ENCODE measurements at regions not wholly inside any gene's neighbourhood (a gene's known extent, or its start where the extent isn't known, plus 50 kb on each side); places are given as distances from the start of the nearest gene placed in this dataset.

- Mint-ChIP-seq H3K27ac (no peak overlapping the region), H3K4me3 (no peak overlapping the region), H3K4me1 (ENCODE audit: unreplicated experiment) (peaks cover 15% of the 10 kb centered on the region), H3K27me3 (peaks cover 3% of the 10 kb centered on the region), H3K36me3 (no peaks in the 10 kb centered on the region), H3K9me3 (no peaks in the 10 kb centered on the region)
- TF ChIP-seq CTCF (conservative IDR thresholded peaks at IDR 0.05): no peak
- DNase-seq (ENCODE audit: extremely low spot score, unreplicated experiment): no peak
These were observed 54.0 kb upstream of the SPATS2L start for GRCh38 chr2:200252265-200253067.

- Mint-ChIP-seq H3K4me1 (ENCODE audit: unreplicated experiment) (peaks cover 10% of the 10 kb centered on the region), H3K4me3 (no peak overlapping the region), H3K9me3 (no peaks in the 10 kb centered on the region), H3K27ac (no peak overlapping the region), H3K27me3 (peaks cover 3% of the 10 kb centered on the region), H3K36me3 (no peaks in the 10 kb centered on the region)
- DNase-seq (ENCODE audit: extremely low spot score, unreplicated experiment): no peak
- TF ChIP-seq CTCF (conservative IDR thresholded peaks at IDR 0.05): no peak
These were observed 52.9 kb upstream of the SPATS2L start for GRCh38 chr2:200253639-200254038.

GRCh38 chr2:200254773-200255172 lies 51.7 kb upstream of the SPATS2L start:
- Mint-ChIP-seq H3K4me3 (no peak overlapping the region), H3K27me3 (peaks cover 3% of the 10 kb centered on the region), H3K9me3 (no peaks in the 10 kb centered on the region), H3K27ac (no peak overlapping the region), H3K4me1 (ENCODE audit: unreplicated experiment) (peaks cover 16% of the 10 kb centered on the region), H3K36me3 (no peaks in the 10 kb centered on the region)
- DNase-seq (ENCODE audit: extremely low spot score, unreplicated experiment): no peak
- TF ChIP-seq CTCF (conservative IDR thresholded peaks at IDR 0.05): no peak

GRCh38 chr2:200255549-200255948 lies 50.9 kb upstream of the SPATS2L start:
- Mint-ChIP-seq H3K36me3 (no peaks in the 10 kb centered on the region), H3K9me3 (no peaks in the 10 kb centered on the region), H3K27me3 (peaks cover 3% of the 10 kb centered on the region), H3K4me3 (no peak overlapping the region), H3K4me1 (ENCODE audit: unreplicated experiment) (peaks cover 18% of the 10 kb centered on the region), H3K27ac (no peak overlapping the region)
- DNase-seq (ENCODE audit: extremely low spot score, unreplicated experiment): no peak
- no peak for TF ChIP-seq CTCF (conservative IDR thresholded peaks at IDR 0.05)
